Loucy (cell line): ENCODE measurements at regions not wholly inside any gene's neighbourhood (a gene's known extent, or its start where the extent isn't known, plus 50 kb on each side); places are given as distances from the start of the nearest gene placed in this dataset.

Source experiments
- H2AFZ ChIP-seq: fragments of 200-600 bp; sonication (generic); 2 replicates; pipeline ENCODE4 v1.6.0; 2016; ENCODE audit warnings: antibody characterized with exemption, mild to moderate bottlenecking, low read length, moderate library complexity
- H3F3A ChIP-seq: fragments of 200-600 bp; 2 replicates; pipeline ENCODE4 v1.6.0; 2016; ENCODE audit warnings: antibody characterized with exemption, low read depth, mild to moderate bottlenecking
- H3K27me3 ChIP-seq: fragments of 200-600 bp; sonication (generic); 2 replicates; pipeline ENCODE4 v1.6.1; 2014; ENCODE audit warnings: low read length, mild to moderate bottlenecking; ENCODE audit not compliant: insufficient read depth, poor library complexity, severe bottlenecking
- H3K36me3 ChIP-seq: fragments of 200-600 bp; sonication (generic); 2 replicates; pipeline ENCODE4 v1.6.1; 2016; ENCODE audit warnings: low read length; ENCODE audit not compliant: insufficient read depth
- H3K4me1 ChIP-seq: fragments of 200-600 bp; sonication (generic); 2 replicates; pipeline ENCODE4 v1.5.1; 2014; ENCODE audit warnings: low read length, mild to moderate bottlenecking; ENCODE audit not compliant: insufficient read depth, poor library complexity, severe bottlenecking
- H3K4me2 ChIP-seq: fragments of 200-600 bp; sonication (generic); 2 replicates; pipeline ENCODE4 v1.6.0; 2014; ENCODE audit warnings: antibody characterized with exemption, low read length, low read depth, mild to moderate bottlenecking; ENCODE audit not compliant: poor library complexity, severe bottlenecking
- H3K4me3 ChIP-seq: fragments of 200-600 bp; sonication (generic); 2 replicates; pipeline ENCODE4 v1.5.1; 2014; ENCODE audit warnings: low read length, mild to moderate bottlenecking, mixed read lengths; ENCODE audit not compliant: poor library complexity, severe bottlenecking
- H3K79me2 ChIP-seq: fragments of 200-600 bp; sonication (generic); 2 replicates; pipeline ENCODE4 v1.6.1; 2014; ENCODE audit warnings: low read length; ENCODE audit not compliant: insufficient read depth
- H3K9ac ChIP-seq: fragments of 200-600 bp; sonication (generic); 2 replicates; pipeline ENCODE4 v1.6.0; 2014; ENCODE audit warnings: mild to moderate bottlenecking, low read depth, low read length, moderate library complexity; ENCODE audit not compliant: poor library complexity, severe bottlenecking
- H3K9me2 ChIP-seq: fragments of 200-600 bp; sonication (generic); replicated peaks from 2 replicates; pipeline ENCODE4 v1.6.1; 2016; ENCODE audit warnings: low read depth, low read length, mixed read lengths
- H3K9me3 ChIP-seq: fragments of 200-600 bp; sonication (generic); 2 replicates; pipeline ENCODE4 v1.6.1; 2014; ENCODE audit warnings: mild to moderate bottlenecking, antibody characterized with exemption, low read length, low read depth; ENCODE audit not compliant: insufficient read depth
- H4K20me1 ChIP-seq: fragments of 200-600 bp; sonication (generic); 2 replicates; pipeline ENCODE4 v1.6.0; 2014; ENCODE audit warnings: antibody characterized with exemption, low read length, mild to moderate bottlenecking; ENCODE audit not compliant: insufficient read depth, poor library complexity, severe bottlenecking
- EZH2phosphoT487 ChIP-seq: fragments of 200-600 bp; IDR thresholded peaks from 2 replicates; pipeline ENCODE4 v1.6.1; 2018; ENCODE audit warnings: antibody characterized with exemption, mild to moderate bottlenecking, moderate library complexity, borderline replicate concordance
- TF ChIP-seq, protein P1 (sequence below): fragments of 200-600 bp; sonication (generic); conservative IDR thresholded peaks from 2 replicates; pipeline ENCODE4 v1.5.1; 2014; ENCODE audit warnings: mild to moderate bottlenecking, antibody characterized with exemption, low read length

- Histone ChIP-seq H3K9me2 (no peaks in the 10 kb centered on the region), H3K4me2 (no peak overlapping the region), H3K9ac (no peak overlapping the region), H3K4me3 (no peak overlapping the region), H3K4me1 (no peaks in the 10 kb centered on the region), H3F3A (no peaks in the 10 kb centered on the region), H4K20me1 (no peaks in the 10 kb centered on the region), H3K9me3 (no peaks in the 10 kb centered on the region), H3K79me2 (no peaks in the 10 kb centered on the region), H2AFZ (no peak overlapping the region; the same call in 1 of the 2 replicates), H3K27me3 (no peaks in the 10 kb centered on the region), H3K36me3 (no peaks in the 10 kb centered on the region)
- TF ChIP-seq, protein P1, sequence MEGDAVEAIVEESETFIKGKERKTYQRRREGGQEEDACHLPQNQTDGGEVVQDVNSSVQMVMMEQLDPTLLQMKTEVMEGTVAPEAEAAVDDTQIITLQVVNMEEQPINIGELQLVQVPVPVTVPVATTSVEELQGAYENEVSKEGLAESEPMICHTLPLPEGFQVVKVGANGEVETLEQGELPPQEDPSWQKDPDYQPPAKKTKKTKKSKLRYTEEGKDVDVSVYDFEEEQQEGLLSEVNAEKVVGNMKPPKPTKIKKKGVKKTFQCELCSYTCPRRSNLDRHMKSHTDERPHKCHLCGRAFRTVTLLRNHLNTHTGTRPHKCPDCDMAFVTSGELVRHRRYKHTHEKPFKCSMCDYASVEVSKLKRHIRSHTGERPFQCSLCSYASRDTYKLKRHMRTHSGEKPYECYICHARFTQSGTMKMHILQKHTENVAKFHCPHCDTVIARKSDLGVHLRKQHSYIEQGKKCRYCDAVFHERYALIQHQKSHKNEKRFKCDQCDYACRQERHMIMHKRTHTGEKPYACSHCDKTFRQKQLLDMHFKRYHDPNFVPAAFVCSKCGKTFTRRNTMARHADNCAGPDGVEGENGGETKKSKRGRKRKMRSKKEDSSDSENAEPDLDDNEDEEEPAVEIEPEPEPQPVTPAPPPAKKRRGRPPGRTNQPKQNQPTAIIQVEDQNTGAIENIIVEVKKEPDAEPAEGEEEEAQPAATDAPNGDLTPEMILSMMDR, result no peak
- no peak for TF ChIP-seq EZH2phosphoT487
Measured at GRCh38 chrX:40392599-40392998, 188.2 kb upstream of the ATP6AP2 start.

DNA sequence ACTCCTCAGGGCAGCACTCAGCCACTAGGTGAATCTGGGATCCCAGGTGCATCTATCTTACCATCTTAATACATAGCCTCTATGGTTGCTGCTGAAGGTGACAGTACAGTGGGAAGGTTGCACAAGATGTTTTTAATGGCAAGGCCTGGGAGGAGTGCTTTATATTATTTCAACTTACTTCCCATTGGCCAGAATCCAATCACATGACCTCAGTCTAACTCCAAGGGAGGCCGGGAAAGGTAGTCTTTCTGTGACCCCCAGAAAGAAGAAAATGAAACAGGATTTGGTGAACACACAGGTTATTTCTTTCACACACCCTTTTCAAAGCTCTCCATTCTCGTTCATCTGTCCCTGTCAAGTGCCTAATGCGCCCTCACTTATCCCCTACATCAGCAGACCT lies 189.1 kb upstream of the ATP6AP2 start:
- H3K36me3 ChIP-seq, result no peaks in the 10 kb centered on the region
- H4K20me1 ChIP-seq, result no peaks in the 10 kb centered on the region
- H3K4me3 ChIP-seq, result no peak overlapping the region
- H3K9me2 ChIP-seq, result no peaks in the 10 kb centered on the region
- H3K9me3 ChIP-seq, result no peaks in the 10 kb centered on the region
- H2AFZ ChIP-seq, result no peak overlapping the region
- no peaks in the 10 kb centered on the region for H3K27me3 ChIP-seq
- H3F3A ChIP-seq, result no peaks in the 10 kb centered on the region
- peaks cover 6% of the 10 kb centered on the region for H3K4me1 ChIP-seq
- H3K4me2 ChIP-seq, result no peak overlapping the region
- TF ChIP-seq, protein P1, result no peak
- TF ChIP-seq EZH2phosphoT487, result no peak
- H3K9ac ChIP-seq, result no peak overlapping the region
- no peaks in the 10 kb centered on the region for H3K79me2 ChIP-seq

- TF ChIP-seq, protein P1, result no peak
- no peak for TF ChIP-seq EZH2phosphoT487
- Histone ChIP-seq H3K79me2 (no peaks in the 10 kb centered on the region), H3K4me1 (peaks cover 7% of the 10 kb centered on the region), H3K4me3 (no peak overlapping the region), H4K20me1 (no peaks in the 10 kb centered on the region), H3K9me3 (no peaks in the 10 kb centered on the region), H3F3A (no peaks in the 10 kb centered on the region), H3K27me3 (no peaks in the 10 kb centered on the region), H3K36me3 (no peaks in the 10 kb centered on the region), H3K9me2 (no peaks in the 10 kb centered on the region), H3K9ac (no peak overlapping the region), H2AFZ (no peak overlapping the region), H3K4me2 (no peak overlapping the region)
Measured at GRCh38 chrX:40389555-40389954, 191.2 kb upstream of the ATP6AP2 start.
